GM19372 (cell line): ENCODE measurements at regions not wholly inside any gene's neighbourhood (a gene's known extent, or its start where the extent isn't known, plus 50 kb on each side); places are given as distances from the start of the nearest gene placed in this dataset.

Experiments used
- ATAC-seq: cut with Tn5 transposase; IDR thresholded peaks from one replicate; pipeline ENCODE4 v1.9.1; 2021; ENCODE audit warnings: mild to moderate bottlenecking, low read depth, moderate library complexity; ENCODE audit not compliant: unreplicated experiment

DNA sequence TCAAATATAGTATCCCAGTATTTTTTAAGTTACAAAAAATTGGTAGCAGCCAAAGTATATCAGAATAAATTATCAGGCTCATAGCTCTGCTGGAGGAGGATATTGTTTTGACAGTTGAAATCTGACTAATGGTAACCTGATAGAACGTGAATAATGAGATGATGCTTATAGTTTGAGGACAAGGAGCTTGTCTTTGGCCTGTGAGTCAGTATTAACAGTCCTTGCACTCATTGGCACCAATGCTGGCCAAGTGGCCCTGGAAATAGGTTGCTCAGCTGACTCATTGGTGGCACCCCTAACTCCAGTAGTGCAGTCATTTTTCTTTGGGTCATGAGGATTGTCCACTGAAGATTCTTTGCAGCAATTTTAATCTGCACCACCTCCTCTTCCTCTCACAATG, 203.3 kb upstream of the JADE1 start:
- no peak for ATAC-seq

GRCh38 chr4:128604840-128605239, 204.7 kb upstream of the JADE1 start:
- ATAC-seq: no peak

DNA sequence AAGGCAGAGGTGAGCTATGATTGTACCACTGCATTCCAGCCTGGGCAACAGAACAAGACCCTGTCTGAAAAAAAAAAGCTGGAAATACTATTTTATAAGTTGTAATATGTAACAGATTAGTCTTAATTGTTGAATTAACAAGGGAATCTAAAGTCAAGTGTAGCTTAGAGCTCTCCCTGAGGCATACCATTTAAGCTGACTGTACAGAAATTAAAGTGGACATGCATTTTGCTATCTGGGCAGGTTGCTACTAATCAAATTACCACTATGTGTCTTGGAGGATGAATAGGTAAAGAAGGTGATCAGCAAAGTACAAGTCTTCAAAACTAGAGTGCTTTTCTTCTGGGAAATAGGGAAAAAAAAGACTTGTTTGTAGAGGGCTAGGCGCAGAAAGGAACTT, 205.3 kb upstream of the JADE1 start:
- no peak for ATAC-seq

- no peak for ATAC-seq
Measured at GRCh38 chr4:128603081-128603480, 206.4 kb upstream of the JADE1 start.

GRCh38 chr4:128601991-128602695, 207.4 kb upstream of the JADE1 start:
- no peak for ATAC-seq

DNA sequence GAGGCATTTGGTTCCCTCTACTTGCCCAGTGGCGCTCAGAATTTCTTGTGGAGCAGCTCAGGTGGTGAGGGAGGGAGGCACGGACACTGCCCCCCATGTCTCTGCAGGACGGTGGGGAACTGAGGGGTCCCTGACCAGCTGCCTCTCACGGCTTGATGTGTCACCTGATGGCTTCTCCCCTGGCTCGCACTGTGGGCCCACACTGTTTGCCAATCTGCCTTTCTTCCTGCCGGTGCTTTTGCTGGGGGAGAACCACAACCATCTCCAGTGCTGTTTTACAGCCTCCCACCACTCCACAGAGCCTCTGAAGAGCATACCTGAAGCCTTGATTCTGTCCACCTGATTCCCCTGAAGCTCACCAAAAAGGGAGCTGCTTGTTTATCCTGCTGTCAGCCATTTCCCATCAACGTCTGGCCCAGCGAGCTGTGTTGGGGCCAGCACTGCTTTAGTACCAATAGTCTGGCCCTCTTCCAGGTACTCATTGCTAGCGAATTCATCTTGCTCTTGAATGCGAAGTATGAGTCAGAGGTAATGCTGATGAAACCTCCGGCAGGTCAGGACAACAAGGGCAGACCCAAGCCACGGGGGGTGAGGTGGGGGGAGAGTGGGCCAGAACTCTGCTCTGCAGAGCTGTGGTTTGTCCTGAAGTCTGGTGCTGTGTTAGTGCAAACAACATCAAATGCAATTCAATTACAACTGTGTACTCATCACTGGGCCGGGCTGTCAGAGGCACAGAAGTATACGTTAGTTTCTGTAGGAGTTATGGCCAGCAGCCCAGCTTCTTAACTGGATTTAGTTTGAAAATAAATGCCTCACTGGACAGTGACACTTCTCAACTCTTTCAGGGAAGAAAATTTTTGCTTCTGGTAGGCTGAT, 208.3 kb upstream of the JADE1 start:
- no peak for ATAC-seq

DNA sequence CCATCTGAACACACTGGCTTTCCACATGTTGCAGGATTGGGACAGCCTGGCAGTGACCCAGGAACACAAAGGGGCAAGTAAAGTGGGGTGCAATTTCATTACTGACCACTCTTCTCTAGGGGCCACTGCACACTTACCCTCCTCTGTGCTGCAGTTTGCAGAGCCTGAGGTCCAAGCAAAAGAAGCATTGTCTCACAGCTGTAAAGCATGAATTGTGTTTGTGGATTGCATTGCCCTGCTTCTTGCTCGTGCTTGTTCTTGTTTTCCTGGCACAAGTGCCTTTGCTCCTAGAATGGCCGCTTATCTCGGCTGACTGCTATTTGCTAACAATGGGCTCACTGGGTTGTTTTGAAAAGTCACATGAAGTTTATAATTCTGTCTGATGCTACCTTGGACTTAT, 209.1 kb upstream of the JADE1 start:
- ATAC-seq: no peak

DNA sequence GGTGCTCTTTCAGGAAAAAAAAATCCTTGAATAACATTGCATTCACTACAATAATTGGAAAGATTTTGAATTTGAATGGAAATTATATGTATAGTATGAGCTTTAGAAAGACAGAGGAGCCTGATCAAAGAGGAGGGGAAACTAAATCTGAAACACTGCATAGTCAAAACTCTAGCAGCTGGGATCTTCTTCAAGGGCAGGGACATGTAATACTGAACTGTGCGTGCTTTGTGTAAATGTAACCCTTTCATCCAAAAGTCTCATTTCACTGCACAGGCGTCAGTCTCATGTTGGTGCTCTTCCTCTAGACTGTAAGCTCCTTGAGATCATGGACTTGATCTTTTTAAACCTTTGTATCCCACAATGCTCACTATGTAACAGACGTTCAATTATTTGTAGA, 212.0 kb upstream of the JADE1 start:
- ATAC-seq: no peak

- no peak for ATAC-seq
Measured at GRCh38 chr4:128596853-128597252, 212.6 kb upstream of the JADE1 start.

GRCh38 chr4:128596115-128596514, 213.4 kb upstream of the JADE1 start:
- ATAC-seq: no peak

DNA sequence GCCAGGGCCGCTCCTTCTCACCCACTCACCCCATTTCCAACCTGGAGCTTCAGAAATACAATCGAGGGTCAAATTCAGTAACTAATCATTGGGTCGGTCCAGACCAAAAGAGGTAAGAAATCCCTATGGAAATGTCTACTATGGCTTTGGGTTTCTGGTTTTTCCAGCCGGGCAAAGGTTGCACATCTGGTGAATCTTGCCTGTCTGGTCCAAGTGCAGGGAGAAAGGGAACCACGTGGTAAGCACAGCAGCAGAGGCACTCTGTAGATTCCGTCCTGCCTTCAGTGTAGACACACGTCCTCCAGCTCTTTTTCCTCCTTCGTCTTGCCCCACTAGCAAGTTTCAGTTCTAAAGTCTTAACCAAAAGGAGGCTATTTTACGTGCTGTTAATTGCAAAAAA, 218.0 kb upstream of the JADE1 start:
- ATAC-seq: no peak

- no peak for ATAC-seq
Measured at GRCh38 chr4:128590773-128591172, 218.7 kb upstream of the JADE1 start.

DNA sequence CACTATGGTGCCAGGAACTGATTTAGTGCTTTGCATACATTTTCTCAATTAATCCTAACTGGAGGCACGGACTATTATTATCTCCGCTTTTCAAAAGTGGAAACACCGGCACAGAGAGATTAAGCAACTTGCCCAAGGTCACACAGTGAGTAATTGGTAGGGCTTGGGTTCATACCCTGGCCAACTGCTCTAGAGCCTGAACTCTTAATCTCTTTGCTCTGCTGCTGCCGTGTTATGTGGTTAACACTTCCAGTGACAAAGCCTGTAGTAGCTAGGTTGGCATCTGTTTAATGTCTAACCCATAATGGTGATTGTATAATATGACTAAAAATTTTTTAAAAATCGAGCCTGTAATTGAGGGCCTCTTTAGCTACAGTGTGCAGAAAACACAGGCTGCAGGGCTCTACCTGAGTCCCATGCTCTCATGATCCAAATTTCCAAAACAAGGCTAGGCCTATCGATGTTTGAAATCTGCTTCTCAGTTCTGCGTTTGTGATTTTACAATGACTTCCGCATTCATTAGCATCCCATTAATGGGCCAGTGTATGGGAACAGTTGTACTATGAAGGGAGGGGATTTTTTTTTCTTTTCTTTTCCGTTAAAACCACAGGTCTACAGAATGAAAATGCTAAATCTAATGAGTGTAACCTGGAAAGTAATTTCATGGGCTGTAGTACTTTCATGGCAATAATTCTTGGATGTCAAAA, 219.3 kb upstream of the JADE1 start:
- no peak for ATAC-seq

GRCh38 chr4:128589384-128589965, 220.0 kb upstream of the JADE1 start:
- ATAC-seq: no peak

DNA sequence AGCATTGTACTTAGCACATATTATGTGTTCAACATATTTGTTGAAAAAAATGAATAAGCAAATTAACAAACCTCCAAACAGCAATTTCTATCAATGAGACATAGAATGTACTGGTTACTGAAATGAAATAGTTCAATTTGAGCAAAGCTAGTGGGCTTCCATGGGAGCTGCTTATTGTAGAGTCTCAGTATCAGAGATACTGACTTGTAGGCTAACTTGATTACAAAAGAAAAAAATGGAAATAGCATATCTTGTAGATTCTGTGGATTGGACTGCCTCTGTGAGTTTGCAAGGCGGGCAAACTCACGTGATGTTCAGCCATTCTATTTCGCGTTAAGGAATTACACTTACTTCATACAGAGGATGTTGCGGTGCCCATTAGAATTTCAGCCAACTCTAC, 222.1 kb upstream of the JADE1 start:
- ATAC-seq: no peak

DNA sequence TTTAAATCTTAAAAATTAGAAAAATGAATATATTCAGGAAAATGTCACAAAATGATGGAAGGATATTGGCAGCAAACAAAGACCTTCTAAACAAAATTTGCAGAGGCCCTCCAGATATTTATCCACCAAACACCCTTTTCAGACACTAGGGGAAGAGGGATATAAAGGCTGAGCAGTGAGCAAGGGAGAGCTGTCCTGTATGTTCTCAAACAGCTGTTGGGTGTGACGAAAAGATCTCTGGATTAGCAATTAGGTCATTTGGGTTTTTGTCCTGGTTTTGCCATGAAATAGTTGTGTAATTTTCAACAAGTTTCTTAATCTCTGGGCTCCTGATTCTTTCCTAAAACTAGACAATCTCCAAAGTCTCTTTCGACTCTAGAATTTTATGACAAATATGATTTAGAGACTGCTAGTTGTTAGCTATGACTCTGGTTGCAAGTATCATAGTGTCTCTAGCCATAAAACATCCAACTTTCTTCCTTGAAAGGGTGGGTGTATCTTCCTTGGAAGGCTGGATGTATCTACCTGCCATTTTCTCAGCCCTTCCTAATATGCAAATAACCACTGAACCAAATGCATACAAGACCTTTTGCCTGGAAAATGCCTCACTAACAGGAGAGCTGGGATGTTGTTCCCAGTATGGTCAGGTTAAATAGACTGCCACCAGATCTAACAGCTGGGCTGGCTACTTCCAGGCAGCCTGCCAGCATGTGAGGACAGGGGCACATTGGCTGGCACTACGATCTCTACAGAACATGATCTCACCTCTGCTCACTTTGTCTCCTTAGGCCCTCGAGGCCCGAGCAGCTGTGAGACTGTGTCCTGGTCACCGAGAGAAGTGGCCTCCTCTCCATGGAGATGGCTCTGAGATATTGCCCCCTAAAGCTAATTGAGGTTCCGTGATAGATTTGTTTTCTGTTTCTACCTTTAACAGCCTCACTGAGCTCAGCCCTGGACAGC, 225.5 kb upstream of the JADE1 start:
- no peak for ATAC-seq

DNA sequence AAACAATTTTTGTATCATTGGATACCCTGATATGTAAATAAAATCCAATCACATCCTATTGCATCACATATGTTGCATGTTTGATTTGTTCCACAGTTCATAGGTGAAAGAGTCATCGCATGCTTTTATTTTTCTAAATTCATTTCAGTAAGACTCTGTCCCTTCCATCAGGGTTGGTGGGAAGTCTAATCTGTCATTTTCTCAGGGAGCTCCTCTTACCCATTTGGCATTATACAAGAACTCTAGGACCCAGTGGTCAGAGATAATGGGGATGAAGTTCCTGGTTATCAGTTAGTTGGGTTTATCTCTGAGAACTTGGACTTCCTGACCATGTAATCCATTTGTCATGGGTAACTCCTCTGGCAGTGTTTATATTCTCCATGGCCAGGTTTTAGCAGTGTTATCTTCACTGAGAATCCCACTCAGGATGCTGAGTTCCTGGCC, 227.1 kb upstream of the JADE1 start:
- ATAC-seq: no peak

- no peak for ATAC-seq
Measured at GRCh38 chr4:128579154-128579853, 230.2 kb upstream of the JADE1 start.

- ATAC-seq: peak; percentile 97
Measured at GRCh38 chr4:128574706-128575105, 234.8 kb upstream of the JADE1 start.
